MM.1S (cell line): ENCODE measurements at regions not wholly inside any gene's neighbourhood (a gene's known extent, or its start where the extent isn't known, plus 50 kb on each side); places are given as distances from the start of the nearest gene placed in this dataset.

Experiments
- DNase-seq: peaks from one replicate; pipeline ENCODE4 v3.0.0-alpha.2; 2015
- H2AFZ ChIP-seq: fragments of 300-600 bp; sonication (generic); 2 replicates; pipeline ENCODE4 v1.6.0; 2016; ENCODE audit warnings: antibody characterized with exemption, low read length
- H3F3A ChIP-seq: fragments of 300-600 bp; sonication (generic); 2 replicates; pipeline ENCODE4 v1.6.1; 2016; ENCODE audit warnings: mild to moderate bottlenecking, antibody characterized with exemption, low read length, moderate library complexity, mixed read lengths; ENCODE audit not compliant: insufficient read depth
- H3K27ac ChIP-seq: fragments of 300-600 bp; sonication (generic); 2 replicates; pipeline ENCODE4 v1.5.1; 2016; ENCODE audit warnings: mild to moderate bottlenecking, low read length
- H3K27me3 ChIP-seq: fragments of 300-600 bp; sonication (generic); replicated peaks from 2 replicates; pipeline ENCODE4 v1.6.0; 2016; ENCODE audit warnings: low read length; ENCODE audit not compliant: insufficient read depth
- H3K36me3 ChIP-seq: fragments of 300-600 bp; sonication (generic); replicated peaks from 2 replicates; pipeline ENCODE4 v1.6.1; 2016; ENCODE audit warnings: mild to moderate bottlenecking, low read length, mixed read lengths; ENCODE audit not compliant: insufficient read depth
- H3K4me1 ChIP-seq: fragments of 300-600 bp; sonication (generic); 2 replicates; pipeline ENCODE4 v1.6.1; 2016; ENCODE audit warnings: low read length, mixed read lengths
- H3K4me2 ChIP-seq: fragments of 300-600 bp; sonication (generic); 2 replicates; pipeline ENCODE4 v1.6.0; 2016; ENCODE audit warnings: low read depth, low read length
- H3K4me3 ChIP-seq: fragments of 300-600 bp; sonication (generic); 2 replicates; pipeline ENCODE4 v1.5.1; 2016; ENCODE audit warnings: low read length, mixed read lengths
- H3K79me2 ChIP-seq: fragments of 300-600 bp; sonication (generic); 2 replicates; pipeline ENCODE4 v1.6.1; 2016; ENCODE audit warnings: mixed run types, low read length, mixed read lengths
- H3K9ac ChIP-seq: fragments of 300-600 bp; sonication (generic); 2 replicates; pipeline ENCODE4 v1.6.1; 2016; ENCODE audit warnings: low read length, mixed read lengths
- H3K9me2 ChIP-seq: fragments of 300-600 bp; sonication (generic); replicated peaks from 2 replicates; pipeline ENCODE4 v1.6.1; 2016; ENCODE audit warnings: mild to moderate bottlenecking, low read length, mixed read lengths; ENCODE audit not compliant: insufficient read depth
- H3K9me3 ChIP-seq: fragments of 300-600 bp; sonication (generic); replicated peaks from 2 replicates; pipeline ENCODE4 v1.6.1; 2016; ENCODE audit warnings: mild to moderate bottlenecking, low read length, mixed read lengths; ENCODE audit not compliant: insufficient read depth
- H4K20me1 ChIP-seq: fragments of 300-600 bp; sonication (generic); 2 replicates; pipeline ENCODE4 v1.6.1; 2016; ENCODE audit warnings: mild to moderate bottlenecking, low read length, moderate library complexity, mixed read lengths; ENCODE audit not compliant: insufficient read depth
- EZH2 ChIP-seq: fragments of 300-600 bp; sonication (generic); optimal IDR thresholded peaks from 2 replicates; pipeline ENCODE3; 2017; ENCODE audit warnings: low read depth, mild to moderate bottlenecking, antibody characterized with exemption, low read length, mixed read lengths
- EZH2phosphoT487 ChIP-seq: fragments of 300-600 bp; sonication (generic); IDR thresholded peaks from 2 replicates; pipeline ENCODE4 v1.6.1; 2018; ENCODE audit warnings: antibody characterized with exemption, low read length
- TF ChIP-seq, protein P1 (sequence below): fragments of 300-600 bp; sonication (generic); IDR thresholded peaks from 2 replicates; pipeline ENCODE4 v1.5.1; 2016; ENCODE audit warnings: antibody characterized with exemption, low read length, mixed read lengths

- H3K79me2 ChIP-seq = no peaks in the 10 kb centered on the region
- H3F3A ChIP-seq = no peaks in the 10 kb centered on the region
- H4K20me1 ChIP-seq = no peaks in the 10 kb centered on the region
- H3K27me3 ChIP-seq = no peaks in the 10 kb centered on the region
- no peak overlapping the region for H3K27ac ChIP-seq
- DNase-seq = no peak
- H3K9me2 ChIP-seq = no peaks in the 10 kb centered on the region
- no peaks in the 10 kb centered on the region for H3K4me1 ChIP-seq
- H3K9ac ChIP-seq = no peak overlapping the region
- no peaks in the 10 kb centered on the region for H3K9me3 ChIP-seq
- TF ChIP-seq EZH2 (no peak), EZH2phosphoT487 (no peak)
- TF ChIP-seq, protein P1, sequence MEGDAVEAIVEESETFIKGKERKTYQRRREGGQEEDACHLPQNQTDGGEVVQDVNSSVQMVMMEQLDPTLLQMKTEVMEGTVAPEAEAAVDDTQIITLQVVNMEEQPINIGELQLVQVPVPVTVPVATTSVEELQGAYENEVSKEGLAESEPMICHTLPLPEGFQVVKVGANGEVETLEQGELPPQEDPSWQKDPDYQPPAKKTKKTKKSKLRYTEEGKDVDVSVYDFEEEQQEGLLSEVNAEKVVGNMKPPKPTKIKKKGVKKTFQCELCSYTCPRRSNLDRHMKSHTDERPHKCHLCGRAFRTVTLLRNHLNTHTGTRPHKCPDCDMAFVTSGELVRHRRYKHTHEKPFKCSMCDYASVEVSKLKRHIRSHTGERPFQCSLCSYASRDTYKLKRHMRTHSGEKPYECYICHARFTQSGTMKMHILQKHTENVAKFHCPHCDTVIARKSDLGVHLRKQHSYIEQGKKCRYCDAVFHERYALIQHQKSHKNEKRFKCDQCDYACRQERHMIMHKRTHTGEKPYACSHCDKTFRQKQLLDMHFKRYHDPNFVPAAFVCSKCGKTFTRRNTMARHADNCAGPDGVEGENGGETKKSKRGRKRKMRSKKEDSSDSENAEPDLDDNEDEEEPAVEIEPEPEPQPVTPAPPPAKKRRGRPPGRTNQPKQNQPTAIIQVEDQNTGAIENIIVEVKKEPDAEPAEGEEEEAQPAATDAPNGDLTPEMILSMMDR = no peak
- H3K36me3 ChIP-seq = no peaks in the 10 kb centered on the region
- H3K4me3 ChIP-seq = no peak overlapping the region
- H2AFZ ChIP-seq = no peak overlapping the region
- no peak overlapping the region for H3K4me2 ChIP-seq
These were observed 262.1 kb upstream of the TGFBR2 start for GRCh38 chr3:30344288-30344687.

DNA sequence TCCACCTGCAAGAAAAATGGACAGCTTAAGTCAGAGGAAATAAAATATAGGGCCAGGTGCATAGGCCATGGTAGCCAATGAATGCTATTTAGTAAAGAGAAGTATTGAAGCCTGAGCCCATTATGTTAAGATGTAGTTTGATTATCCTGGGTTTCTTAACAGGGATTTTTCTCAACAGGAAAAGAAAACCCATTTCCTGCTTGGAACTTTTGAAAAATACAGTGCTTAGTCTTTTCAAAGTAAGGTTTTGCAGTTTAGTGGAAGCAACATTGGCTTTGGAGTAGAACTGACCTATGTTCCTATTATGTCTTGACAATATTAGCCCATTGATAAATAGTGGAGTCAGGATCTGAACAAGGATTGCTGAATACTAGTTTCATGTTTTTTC is 259.5 kb upstream of the TGFBR2 start:
- Histone ChIP-seq H3K9me2 (no peaks in the 10 kb centered on the region), H3K4me2 (no peak overlapping the region), H3K9ac (no peak overlapping the region), H3F3A (no peaks in the 10 kb centered on the region), H3K27me3 (no peaks in the 10 kb centered on the region), H3K79me2 (no peaks in the 10 kb centered on the region), H4K20me1 (no peaks in the 10 kb centered on the region), H3K36me3 (no peaks in the 10 kb centered on the region), H3K4me3 (no peak overlapping the region), H3K27ac (no peak overlapping the region), H3K9me3 (no peaks in the 10 kb centered on the region), H3K4me1 (no peaks in the 10 kb centered on the region), H2AFZ (no peak overlapping the region)
- no peak for TF ChIP-seq EZH2phosphoT487
- no peak for DNase-seq

GRCh38 chr3:30347679-30348216 is 258.7 kb upstream of the TGFBR2 start:
- Histone ChIP-seq H3K4me2 (no peak overlapping the region), H3K9ac (no peak overlapping the region), H3F3A (no peaks in the 10 kb centered on the region), H3K9me3 (no peaks in the 10 kb centered on the region), H3K4me1 (no peaks in the 10 kb centered on the region), H3K27me3 (no peaks in the 10 kb centered on the region), H3K79me2 (no peaks in the 10 kb centered on the region), H3K36me3 (no peaks in the 10 kb centered on the region), H4K20me1 (no peaks in the 10 kb centered on the region), H3K4me3 (no peak overlapping the region), H3K27ac (no peak overlapping the region), H2AFZ (no peak overlapping the region), H3K9me2 (no peaks in the 10 kb centered on the region)
- TF ChIP-seq EZH2phosphoT487 (no peak), EZH2 (no peak)
- TF ChIP-seq, protein P1 = no peak
- DNase-seq = no peak

DNA sequence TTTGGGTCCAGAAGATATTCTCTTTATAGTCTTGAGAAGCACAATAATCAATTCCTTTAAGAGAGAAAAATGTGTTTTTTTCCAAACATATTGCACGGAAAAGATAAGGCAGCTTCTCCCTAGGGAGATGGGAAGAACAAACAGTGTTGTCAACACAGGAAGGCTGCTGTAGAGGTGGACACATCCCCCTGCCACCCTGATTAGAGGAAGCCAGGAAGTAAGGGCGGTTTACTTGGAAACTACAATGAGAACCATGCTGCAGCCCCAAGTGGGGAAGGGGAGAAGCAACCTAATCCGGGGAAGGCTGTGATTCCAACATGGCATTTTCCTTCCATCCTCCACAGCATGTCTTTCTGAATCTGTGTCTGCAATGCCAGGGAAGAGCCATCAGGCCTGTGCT is 256.9 kb upstream of the TGFBR2 start:
- peaks cover 3% of the 10 kb centered on the region; the same call in 1 of the 2 replicates for H3F3A ChIP-seq
- no peak overlapping the region for H2AFZ ChIP-seq
- H3K4me1 ChIP-seq = peaks cover 10% of the 10 kb centered on the region
- no peaks in the 10 kb centered on the region for H3K9me2 ChIP-seq
- H3K4me3 ChIP-seq = no peak overlapping the region
- no peaks in the 10 kb centered on the region for H3K79me2 ChIP-seq
- H3K4me2 ChIP-seq = no peak overlapping the region
- DNase-seq = no peak
- no peak for TF ChIP-seq EZH2
- no peak for TF ChIP-seq EZH2phosphoT487
- TF ChIP-seq, protein P1 = no peak
- no peaks in the 10 kb centered on the region for H3K27me3 ChIP-seq
- H3K27ac ChIP-seq = no peak overlapping the region
- no peak overlapping the region for H3K9ac ChIP-seq
- no peaks in the 10 kb centered on the region for H4K20me1 ChIP-seq
- no peaks in the 10 kb centered on the region for H3K36me3 ChIP-seq
- H3K9me3 ChIP-seq = no peaks in the 10 kb centered on the region
